Prostate gland (tissue), 2 donors: ENCODE measurements at regions not wholly inside any gene's neighbourhood (a gene's known extent, or its start where the extent isn't known, plus 50 kb on each side); places are given as distances from the start of the nearest gene placed in this dataset.

Experiments
- DNase-seq: peaks from one replicate; pipeline ENCODE4 v3.0.0-alpha.2; 2019; ENCODE audit warnings: low spot score
- H3K27ac ChIP-seq, 2 donors: fragments of 200-600 bp; sonication (generic); 2 replicates each; pipeline ENCODE4 v1.5.1; 2017 to 2019
- H3K27me3 ChIP-seq: fragments of 200-600 bp; sonication (generic); replicated peaks from 2 replicates; pipeline ENCODE4 v1.5.1; 2019; ENCODE audit not compliant: insufficient read depth
- H3K36me3 ChIP-seq, 2 donors: fragments of 200-600 bp; sonication (generic); 1 replicate in 1 of 2; 2 replicates in 1 of 2; pipeline versions ENCODE4 v1.5.1 to v1.8.1; 2017 to 2019
- H3K4me1 ChIP-seq: fragments of 200-600 bp; sonication (generic); replicated peaks from 2 replicates; pipeline ENCODE4 v1.5.1; 2019
- H3K4me3 ChIP-seq, 2 donors: fragments of 200-600 bp; sonication (generic); 2 replicates each; pipeline ENCODE4 v1.5.1; 2017 to 2019
- H3K9me3 ChIP-seq: fragments of 200-600 bp; sonication (generic); 2 replicates; pipeline ENCODE4 v1.5.1; 2017
- CTCF ChIP-seq, 4 experiments: fragments of 200-600 bp in 2 of 4; fragments of 450-650 bp in 2 of 4; sonication (generic) in 2 of 4; IDR thresholded peaks; 1 replicate in 3 of 4; 2 replicates in 1 of 4; pipeline ENCODE4 v1.5.1; 2016 to 2019; ENCODE audit warnings: antibody characterized with exemption in 4 of 4, mild to moderate bottlenecking in 2 of 4, moderate library complexity in 2 of 4
- POLR2A ChIP-seq: fragments of 450-650 bp; IDR thresholded peaks from one replicate; pipeline ENCODE4 v1.6.1; 2016; ENCODE audit warnings: antibody characterized with exemption, mild to moderate bottlenecking
- POLR2AphosphoS5 ChIP-seq: sonication (generic); formaldehyde crosslinking; IDR thresholded peaks from one replicate; pipeline ENCODE4 v1.6.1; 2017; ENCODE audit warnings: antibody characterized with exemption
- WGBS: methylation state at CpG from one replicate; pipeline ENCODE4 v1.1.5; 2018; 5-methylcytosine and 5-hydroxymethylcytosine counted together
- intact Hi-C: fragments of 100-400 bp; cut with DNase I; formaldehyde crosslinking; loops from one replicate; pipeline ENCODE4 v1.14.2; 2022

- no peak for DNase-seq
- no peaks in the 10 kb centered on the region for H3K27me3 ChIP-seq
- WGBS: 54% methylated on average over 1 of the region's 1 CpG
- no peaks in the 10 kb centered on the region for H3K4me1 ChIP-seq
- no peak overlapping the region for H3K4me3 ChIP-seq
- TF ChIP-seq CTCF (IDR thresholded peaks at IDR 0.05): no peak
- TF ChIP-seq POLR2AphosphoS5: no peak
- TF ChIP-seq POLR2A: no peak
- H3K9me3 ChIP-seq: no peaks in the 10 kb centered on the region
- H3K27ac ChIP-seq: no peak overlapping the region
- intact Hi-C loops: no loop called here
- H3K36me3 ChIP-seq: no peaks in the 10 kb centered on the region
These were observed 488.2 kb upstream of the API5 start for GRCh38 chr11:42823546-42823945.

GRCh38 chr11:42824067-42824466 lies 487.7 kb upstream of the API5 start:
- Histone ChIP-seq H3K36me3 (no peaks in the 10 kb centered on the region), H3K4me1 (no peaks in the 10 kb centered on the region), H3K4me3 (no peak overlapping the region), H3K27ac (no peak overlapping the region), H3K9me3 (no peaks in the 10 kb centered on the region), H3K27me3 (no peaks in the 10 kb centered on the region)
- TF ChIP-seq POLR2AphosphoS5 (no peak), POLR2A (no peak), CTCF (IDR thresholded peaks at IDR 0.05) (no peak)
- DNase-seq: no peak
- intact Hi-C loops: no loop called here
- WGBS: 71% methylated on average over 4 of the region's 4 CpGs

- H3K4me1 ChIP-seq: no peaks in the 10 kb centered on the region
- intact Hi-C loops: no loop called here
- 82% methylated on average over 1 of the region's 1 CpG for WGBS
- H3K27me3 ChIP-seq: no peaks in the 10 kb centered on the region
- H3K4me3 ChIP-seq: no peak overlapping the region
- TF ChIP-seq POLR2A (no peak), POLR2AphosphoS5 (no peak), CTCF (IDR thresholded peaks at IDR 0.05) (no peak)
- H3K27ac ChIP-seq: no peak overlapping the region
- no peaks in the 10 kb centered on the region for H3K9me3 ChIP-seq
- DNase-seq: no peak
- H3K36me3 ChIP-seq: no peaks in the 10 kb centered on the region
These were observed 486.2 kb upstream of the API5 start for GRCh38 chr11:42825598-42825997.

DNA sequence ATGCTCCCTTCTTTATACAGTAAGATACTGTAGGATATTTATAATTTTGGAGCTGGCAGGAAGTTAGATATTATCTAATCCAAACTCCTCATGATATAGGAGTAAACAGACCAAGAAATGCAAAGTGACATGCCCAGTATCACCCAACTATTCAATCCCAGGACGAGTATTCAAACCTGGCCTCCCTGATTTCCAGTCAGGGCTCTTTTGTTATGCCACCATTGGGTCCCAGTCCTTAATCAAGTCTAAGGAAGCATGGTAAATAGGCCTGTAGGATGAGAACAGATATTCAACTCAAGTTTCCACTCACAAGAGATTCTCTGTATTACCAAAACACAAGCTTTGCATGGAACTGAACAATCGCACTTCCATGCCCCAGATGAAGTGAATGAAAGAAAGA lies 484.0 kb upstream of the API5 start:
- DNase-seq: no peak
- WGBS: 62% methylated on average over 2 of the region's 2 CpGs
- intact Hi-C loops: no loop called here
- H3K27me3 ChIP-seq: no peaks in the 10 kb centered on the region
- no peak overlapping the region for H3K4me3 ChIP-seq
- H3K27ac ChIP-seq: no peak overlapping the region
- TF ChIP-seq POLR2A: no peak
- TF ChIP-seq POLR2AphosphoS5: no peak
- H3K9me3 ChIP-seq: no peaks in the 10 kb centered on the region
- no peaks in the 10 kb centered on the region for H3K4me1 ChIP-seq
- H3K36me3 ChIP-seq: no peaks in the 10 kb centered on the region

GRCh38 chr11:42837994-42838393 lies 473.8 kb upstream of the API5 start:
- H3K9me3 ChIP-seq: no peaks in the 10 kb centered on the region
- H3K27me3 ChIP-seq: no peaks in the 10 kb centered on the region
- no peak for TF ChIP-seq CTCF (IDR thresholded peaks at IDR 0.05)
- TF ChIP-seq POLR2A: no peak
- no peak for TF ChIP-seq POLR2AphosphoS5
- DNase-seq: no peak
- intact Hi-C loops: no loop called here
- 57% methylated on average over 3 of the region's 3 CpGs for WGBS
- no peak overlapping the region for H3K4me3 ChIP-seq
- H3K36me3 ChIP-seq: no peaks in the 10 kb centered on the region
- H3K27ac ChIP-seq: no peak overlapping the region
- H3K4me1 ChIP-seq: no peaks in the 10 kb centered on the region
